ENCODE measurements at regions not wholly inside any gene's neighbourhood (a gene's known extent, or its start where the extent isn't known, plus 50 kb on each side); places are given as distances from the start of the nearest gene placed in this dataset.

GRCh38 chr1:239493811-239494414, 107.5 kb downstream of the CHRM3 start:
- TF ChIP-seq EZH2phosphoT487 (conservative IDR thresholded peaks at IDR 0.05; ENCODE audit: low read length) (no peak), CTCF (IDR thresholded peaks at IDR 0.05; ENCODE audit: insufficient read depth, low read length, poor library complexity, severe bottlenecking) (no peak)
